Calu3 (cell line): ENCODE measurements at regions not wholly inside any gene's neighbourhood (a gene's known extent, or its start where the extent isn't known, plus 50 kb on each side); places are given as distances from the start of the nearest gene placed in this dataset.

Source experiments
- BruUV-seq: library from RNA; stranded (reverse); fragments of 400-500 nt; replicated peaks from 2 replicates; lab custom pipeline; 2021; lab: Mats Ljungman, UMichigan
- CTCF ChIA-PET: fragments of 300-600 bp; sonication (Branson Sonifier 250); formaldehyde crosslinking; loops from one replicate; lab custom pipeline; 2022; ENCODE audit warnings: antibody characterized with exemption; lab: Charles Lee
- DNase-seq: peaks from one replicate; pipeline ENCODE4 v3.0.0; 2022
- H3K27ac Mint-ChIP-seq: one replicate; pipeline ENCODE4 v1.8.0; 2022; ENCODE audit warnings: mixed read lengths; ENCODE audit not compliant: unreplicated experiment
- H3K27me3 Mint-ChIP-seq: one replicate; pipeline ENCODE4 v1.8.0; 2022; ENCODE audit warnings: mixed read lengths; ENCODE audit not compliant: unreplicated experiment
- H3K36me3 Mint-ChIP-seq: one replicate; pipeline ENCODE4 v1.8.0; 2022; ENCODE audit warnings: mild to moderate bottlenecking, moderate library complexity, mixed read lengths; ENCODE audit not compliant: insufficient read depth, unreplicated experiment
- H3K4me1 Mint-ChIP-seq: one replicate; pipeline ENCODE4 v1.8.0; 2022; ENCODE audit warnings: mild to moderate bottlenecking, low read depth, mixed read lengths; ENCODE audit not compliant: unreplicated experiment
- H3K4me3 Mint-ChIP-seq: one replicate; pipeline ENCODE4 v1.8.0; 2022; ENCODE audit warnings: mild to moderate bottlenecking, low read depth, moderate library complexity, mixed read lengths; ENCODE audit not compliant: unreplicated experiment
- H3K9me3 Mint-ChIP-seq: one replicate; pipeline ENCODE4 v1.8.0; 2022; ENCODE audit warnings: low read depth, mixed read lengths; ENCODE audit not compliant: unreplicated experiment
- intact Hi-C: fragments of 100-400 bp; cut with micrococcal nuclease; formaldehyde crosslinking; loops from one replicate; pipeline ENCODE4 v1.10.0; 2022; ENCODE audit not compliant: unreplicated experiment
- TF ChIP-seq, protein P1 (sequence below): fragments of 200-600 bp; IDR thresholded peaks from one replicate; pipeline ENCODE4 v1.8.0; 2022; ENCODE audit warnings: antibody characterized with exemption; ENCODE audit not compliant: unreplicated experiment

DNA sequence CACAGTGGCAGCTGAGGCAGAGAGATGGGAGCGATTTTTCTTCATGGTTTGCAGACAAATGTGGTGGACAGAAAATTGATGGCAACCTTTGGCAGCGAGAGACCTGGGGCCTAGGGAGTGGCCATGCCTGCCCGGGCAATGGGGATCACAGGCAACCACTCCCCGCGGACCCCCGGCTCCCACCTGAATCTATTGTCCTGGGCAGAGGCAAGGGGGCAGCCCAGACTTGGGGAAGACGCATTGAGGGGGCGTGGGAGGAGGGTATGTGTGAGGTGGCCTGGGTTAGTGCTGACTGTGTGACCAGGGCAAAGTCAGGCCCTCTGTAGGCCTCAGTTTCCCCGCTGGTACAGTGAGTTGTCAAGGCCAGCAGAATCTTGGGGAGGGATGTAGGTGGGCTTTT, 53.6 kb upstream of the BLCAP start:
- Mint-ChIP-seq H3K4me3 (no peak overlapping the region), H3K27me3 (peaks cover 100% of the 10 kb centered on the region), H3K36me3 (no peaks in the 10 kb centered on the region), H3K4me1 (no peaks in the 10 kb centered on the region), H3K9me3 (peaks cover 4% of the 10 kb centered on the region), H3K27ac (no peak overlapping the region)
- CTCF ChIA-PET: no interaction called here
- intact Hi-C loops: no loop called here
- TF ChIP-seq, protein P1, sequence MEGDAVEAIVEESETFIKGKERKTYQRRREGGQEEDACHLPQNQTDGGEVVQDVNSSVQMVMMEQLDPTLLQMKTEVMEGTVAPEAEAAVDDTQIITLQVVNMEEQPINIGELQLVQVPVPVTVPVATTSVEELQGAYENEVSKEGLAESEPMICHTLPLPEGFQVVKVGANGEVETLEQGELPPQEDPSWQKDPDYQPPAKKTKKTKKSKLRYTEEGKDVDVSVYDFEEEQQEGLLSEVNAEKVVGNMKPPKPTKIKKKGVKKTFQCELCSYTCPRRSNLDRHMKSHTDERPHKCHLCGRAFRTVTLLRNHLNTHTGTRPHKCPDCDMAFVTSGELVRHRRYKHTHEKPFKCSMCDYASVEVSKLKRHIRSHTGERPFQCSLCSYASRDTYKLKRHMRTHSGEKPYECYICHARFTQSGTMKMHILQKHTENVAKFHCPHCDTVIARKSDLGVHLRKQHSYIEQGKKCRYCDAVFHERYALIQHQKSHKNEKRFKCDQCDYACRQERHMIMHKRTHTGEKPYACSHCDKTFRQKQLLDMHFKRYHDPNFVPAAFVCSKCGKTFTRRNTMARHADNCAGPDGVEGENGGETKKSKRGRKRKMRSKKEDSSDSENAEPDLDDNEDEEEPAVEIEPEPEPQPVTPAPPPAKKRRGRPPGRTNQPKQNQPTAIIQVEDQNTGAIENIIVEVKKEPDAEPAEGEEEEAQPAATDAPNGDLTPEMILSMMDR: no peak
- DNase-seq: no peak
- BruUV-seq: no TSS peak

DNA sequence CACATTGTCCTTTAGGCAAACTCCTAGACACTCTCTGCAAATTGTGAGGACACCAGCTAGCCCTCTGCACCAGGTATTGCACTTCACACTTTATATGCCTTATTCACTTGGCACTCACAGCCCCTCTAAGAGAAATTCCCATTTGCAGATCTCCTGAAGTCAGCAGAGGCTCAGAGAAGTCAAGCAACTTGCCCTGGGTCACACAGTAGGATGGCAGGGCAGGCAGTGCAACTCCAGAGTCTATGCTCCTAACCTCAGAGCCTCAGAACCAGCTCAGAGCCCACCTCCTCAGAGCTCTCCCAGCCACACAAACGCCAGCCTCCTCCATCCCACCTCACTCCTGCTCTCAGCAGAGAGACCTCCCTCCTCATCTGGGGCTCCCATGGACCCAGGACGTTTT, 52.4 kb upstream of the BLCAP start:
- H3K9me3 Mint-ChIP-seq: no peaks in the 10 kb centered on the region
- peaks cover 100% of the 10 kb centered on the region for H3K27me3 Mint-ChIP-seq
- intact Hi-C loops: no loop called here
- CTCF ChIA-PET: no interaction called here
- BruUV-seq: no TSS peak
- no peak overlapping the region for H3K4me3 Mint-ChIP-seq
- no peak for DNase-seq
- H3K36me3 Mint-ChIP-seq: no peaks in the 10 kb centered on the region
- no peak overlapping the region for H3K27ac Mint-ChIP-seq
- no peaks in the 10 kb centered on the region for H3K4me1 Mint-ChIP-seq
- TF ChIP-seq, protein P1: no peak

DNA sequence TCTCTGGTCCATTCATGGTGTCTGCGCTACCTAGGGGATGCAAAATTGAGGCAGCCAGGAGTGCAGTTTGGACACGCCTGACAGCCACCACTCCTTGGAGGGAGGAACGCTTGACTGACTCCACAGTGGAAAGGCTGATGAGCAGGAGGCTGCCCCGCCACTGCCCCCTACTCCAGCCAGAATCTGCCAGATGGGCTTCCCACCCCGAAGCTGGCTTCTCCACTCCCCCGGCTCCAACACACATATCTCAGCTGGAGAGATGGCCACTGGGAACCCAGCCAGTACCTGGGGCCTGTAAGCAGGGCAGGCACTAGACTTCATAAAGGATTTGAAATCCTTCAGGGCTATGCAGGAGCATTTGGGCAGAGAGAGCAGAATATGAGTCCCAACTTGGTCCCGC, 51.4 kb upstream of the BLCAP start:
- H3K27me3 Mint-ChIP-seq: peaks cover 100% of the 10 kb centered on the region

DNA sequence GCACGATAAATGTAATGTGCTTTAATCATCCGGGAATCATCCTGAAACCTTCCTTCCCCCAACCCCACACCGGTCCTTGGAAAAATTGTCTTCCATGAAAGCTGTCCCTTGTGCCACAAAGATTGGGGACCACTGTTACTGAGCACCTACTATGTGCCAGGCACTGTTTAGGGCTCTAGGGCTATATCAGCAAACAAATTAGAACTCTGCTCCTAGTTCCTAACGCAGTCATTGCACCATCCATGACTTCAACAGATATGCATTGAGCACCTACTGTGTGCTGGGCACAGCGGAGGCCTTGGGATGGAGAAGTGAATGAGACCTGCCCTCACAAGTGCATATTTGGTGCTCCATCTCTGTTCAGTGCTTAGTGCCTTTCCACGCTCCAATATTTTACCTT, 50.3 kb upstream of the BLCAP start:
- TF ChIP-seq, protein P1: no peak
- H3K27ac Mint-ChIP-seq: no peak overlapping the region
- DNase-seq: no peak
- intact Hi-C loops: no loop called here
- CTCF ChIA-PET: no interaction called here
- H3K27me3 Mint-ChIP-seq: peaks cover 100% of the 10 kb centered on the region
- no peaks in the 10 kb centered on the region for H3K9me3 Mint-ChIP-seq
- H3K36me3 Mint-ChIP-seq: no peaks in the 10 kb centered on the region
- no peaks in the 10 kb centered on the region for H3K4me1 Mint-ChIP-seq
- H3K4me3 Mint-ChIP-seq: no peak overlapping the region
- BruUV-seq: no TSS peak

More for the DNA sequence above, 51.4 kb upstream of the BLCAP start:
- H3K4me1 Mint-ChIP-seq: no peaks in the 10 kb centered on the region
- H3K4me3 Mint-ChIP-seq: no peak overlapping the region
- CTCF ChIA-PET: no interaction called here
- H3K9me3 Mint-ChIP-seq: no peaks in the 10 kb centered on the region
- no TSS peak for BruUV-seq
- H3K27ac Mint-ChIP-seq: no peak overlapping the region
- intact Hi-C loops: no loop called here
- DNase-seq: no peak
- H3K36me3 Mint-ChIP-seq: no peaks in the 10 kb centered on the region
- TF ChIP-seq, protein P1: no peak
